HG03439 (cell line): ENCODE measurements at regions not wholly inside any gene's neighbourhood (a gene's known extent, or its start where the extent isn't known, plus 50 kb on each side); places are given as distances from the start of the nearest gene placed in this dataset.
"Not testable (repeated sequence)": the region's sequence is repeated elsewhere in the genome, so short reads cannot be mapped to it uniquely, and the experiment has no call there.

Experiments
- ATAC-seq: cut with Tn5 transposase; IDR thresholded peaks from one replicate; pipeline ENCODE4 v1.9.1; 2021; ENCODE audit warnings: mild to moderate bottlenecking, moderate library complexity; ENCODE audit not compliant: unreplicated experiment

- ATAC-seq = no peak
Measured at GRCh38 chr2:189231719-189232323, 52.3 kb upstream of the COL5A2 start.

DNA sequence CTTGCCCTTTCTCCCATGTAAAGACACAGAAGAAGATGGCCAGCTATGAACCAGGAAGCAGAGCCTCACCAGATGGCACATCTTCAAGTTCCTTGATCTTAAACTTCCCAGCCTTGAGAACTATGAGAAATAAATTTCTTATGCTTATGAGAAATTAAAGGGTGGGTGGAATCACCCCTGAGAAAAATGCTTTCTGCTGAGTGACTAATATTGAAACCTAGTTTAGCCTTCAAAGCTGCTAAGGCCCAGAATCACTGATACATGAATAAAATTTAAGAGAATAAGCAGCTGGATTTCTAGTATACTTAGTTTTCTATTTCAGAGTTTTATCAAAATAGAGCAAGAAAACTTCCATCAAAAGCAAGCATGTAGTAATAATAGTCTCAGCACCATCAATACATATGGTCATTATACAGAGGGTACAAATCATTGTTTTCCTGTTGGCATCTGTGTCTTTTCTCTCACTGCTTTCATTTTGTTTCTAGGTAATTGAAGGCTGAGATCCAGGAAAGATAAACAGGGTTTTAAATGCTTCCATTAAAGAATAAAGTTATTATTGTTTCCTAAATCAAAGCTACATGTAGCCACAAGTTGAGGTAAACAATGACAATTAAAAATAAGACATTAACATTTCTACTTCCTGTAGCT, 53.3 kb upstream of the COL5A2 start:
- ATAC-seq = peak; percentile 75

GRCh38 chr2:189233527-189233926, 54.0 kb upstream of the COL5A2 start:
- no peak for ATAC-seq

- no peak for ATAC-seq
Measured at GRCh38 chr2:189234991-189235390, 55.4 kb upstream of the COL5A2 start.

DNA sequence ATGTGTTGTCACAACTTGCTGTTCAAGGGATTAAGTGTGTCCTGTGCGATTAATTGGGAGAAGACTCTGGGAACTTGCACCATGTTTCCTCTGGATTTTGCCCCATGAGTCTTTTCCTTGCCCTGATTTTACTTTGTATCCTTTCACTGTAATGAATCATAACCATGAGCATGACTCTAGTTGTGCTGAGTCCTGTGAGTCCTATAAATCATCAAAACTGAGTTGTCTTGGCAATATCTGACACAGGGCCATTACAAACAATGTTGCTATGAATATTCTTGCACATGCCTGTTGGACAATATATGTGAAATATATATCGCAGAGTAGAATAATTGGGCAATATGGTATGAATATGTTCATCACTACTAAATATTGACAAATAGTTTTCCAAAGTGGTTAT, 56.5 kb upstream of the COL5A2 start:
- ATAC-seq = no peak

GRCh38 chr2:189238903-189239302, 59.3 kb upstream of the COL5A2 start:
- ATAC-seq = no peak

- ATAC-seq = not testable (repeated sequence)
Measured at GRCh38 chr2:189243843-189244242, 64.3 kb upstream of the COL5A2 start.

- no peak for ATAC-seq
Measured at GRCh38 chr2:189247276-189247675, 67.7 kb upstream of the COL5A2 start.

DNA sequence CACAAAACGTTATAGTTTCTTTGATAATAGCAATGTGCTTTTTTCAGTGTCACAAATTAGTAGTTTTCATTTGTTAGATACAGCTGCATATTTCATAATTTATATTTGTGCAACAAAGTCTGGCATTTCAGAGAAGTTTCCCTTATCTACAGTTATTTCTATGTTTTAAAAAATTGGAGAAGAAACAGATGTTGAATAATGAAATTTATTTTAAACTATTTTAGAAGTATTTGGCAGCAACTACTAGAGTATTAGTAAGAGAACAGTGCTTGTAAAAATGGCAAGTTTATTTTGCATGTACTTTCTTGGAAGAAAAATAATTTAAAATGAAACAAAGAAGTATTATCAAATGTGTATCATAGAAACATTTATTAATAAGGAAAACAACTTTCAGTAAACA, 68.6 kb upstream of the COL5A2 start:
- ATAC-seq = no peak

GRCh38 chr2:189249171-189249570, 69.6 kb upstream of the COL5A2 start:
- ATAC-seq = no peak

DNA sequence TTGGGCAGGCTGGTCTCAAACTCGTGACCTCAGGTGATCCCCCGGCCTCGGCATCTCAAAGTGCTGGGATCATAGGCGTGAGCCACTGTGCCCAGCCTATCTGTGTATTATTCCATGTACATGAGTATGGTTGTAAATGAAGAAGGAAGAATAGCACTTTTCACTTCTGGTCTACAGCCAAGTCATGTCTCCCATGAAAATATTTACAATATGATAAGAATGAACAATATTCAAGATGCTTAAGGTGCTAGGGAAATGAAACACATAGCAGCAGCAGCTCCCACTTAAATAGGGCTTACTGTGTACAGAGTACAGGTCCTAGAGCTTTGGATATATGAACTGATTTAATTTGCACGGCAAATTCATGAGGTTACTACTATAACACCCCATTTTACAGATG, 70.3 kb upstream of the COL5A2 start:
- ATAC-seq = no peak

GRCh38 chr2:189252991-189253675, 73.6 kb upstream of the COL5A2 start:
- ATAC-seq = no peak

- no peak for ATAC-seq
Measured at GRCh38 chr2:189253836-189254235, 74.3 kb upstream of the COL5A2 start.

DNA sequence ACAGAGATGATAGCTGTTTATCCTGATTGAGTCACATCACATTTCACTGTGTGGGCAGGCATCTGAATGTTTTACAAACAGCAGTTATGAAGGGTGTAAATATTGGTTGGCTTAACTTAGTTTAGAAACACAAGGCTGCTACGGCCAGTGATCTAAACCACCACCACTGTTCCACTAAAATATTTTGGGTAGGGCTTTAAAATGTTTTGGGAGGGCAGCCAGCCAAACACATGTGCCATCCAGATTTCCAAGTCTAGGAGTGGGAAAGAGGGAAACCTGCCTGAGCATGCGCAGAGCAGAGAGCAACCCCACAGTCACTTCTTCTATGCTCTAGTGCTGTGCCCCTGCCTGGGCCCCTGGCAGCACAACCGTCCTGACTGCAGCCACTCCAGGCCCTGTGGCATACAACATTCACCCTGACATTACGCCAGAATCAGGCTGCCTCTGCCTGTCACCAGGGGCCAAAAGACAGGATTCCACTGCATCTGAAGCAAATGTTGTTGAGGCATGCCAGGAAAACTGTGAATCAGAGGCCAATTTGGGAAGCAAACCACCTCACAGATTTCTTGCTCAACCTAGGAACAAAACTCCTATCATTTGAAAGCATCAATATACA, 74.8 kb upstream of the COL5A2 start:
- ATAC-seq = no peak

GRCh38 chr2:189255711-189256110, 76.2 kb upstream of the COL5A2 start:
- ATAC-seq = no peak

DNA sequence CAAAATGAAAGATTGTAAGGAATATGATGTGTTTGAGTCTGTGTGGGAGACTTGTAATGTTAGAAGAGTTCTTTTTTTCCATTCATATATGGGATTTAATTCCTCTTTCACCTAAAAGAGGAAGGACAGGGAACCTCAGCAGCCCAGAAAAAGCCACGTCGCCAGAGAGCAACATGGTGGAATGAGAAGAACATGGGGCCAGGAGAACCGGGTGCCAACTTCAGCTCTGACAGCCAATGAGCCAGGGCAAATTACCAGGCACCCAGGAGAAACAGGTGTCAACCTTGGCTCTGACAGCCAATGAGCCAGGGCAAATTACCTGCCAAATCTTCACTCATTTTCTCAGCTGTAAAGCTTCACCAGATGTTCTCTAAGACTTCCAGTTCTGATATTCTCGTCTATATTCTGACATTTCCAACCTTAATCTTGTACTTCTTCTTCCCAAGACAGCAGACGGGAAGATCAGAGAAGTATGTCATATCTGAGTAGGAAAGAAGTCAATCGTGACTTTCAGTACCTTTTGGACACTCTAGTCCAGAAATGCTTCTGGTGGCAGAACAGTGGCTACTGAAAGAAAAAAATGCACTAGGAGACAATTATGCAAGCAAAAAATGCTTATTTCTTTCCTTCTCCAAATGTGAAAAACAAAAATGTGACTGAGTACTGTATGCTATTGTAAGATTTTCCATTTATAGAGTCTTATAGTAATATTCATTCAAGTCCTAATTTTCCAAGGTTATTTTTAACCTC, 79.2 kb upstream of the COL5A2 start:
- no peak for ATAC-seq

GRCh38 chr2:189260361-189260814, 80.8 kb upstream of the COL5A2 start:
- ATAC-seq = no peak

- ATAC-seq = no peak
Measured at GRCh38 chr2:189261431-189261841, 81.9 kb upstream of the COL5A2 start.

GRCh38 chr2:189261916-189262315, 82.4 kb upstream of the COL5A2 start:
- no peak for ATAC-seq

GRCh38 chr2:189265696-189266320, 86.2 kb upstream of the COL5A2 start:
- ATAC-seq = no peak

- ATAC-seq = no peak
Measured at GRCh38 chr2:189267491-189267890, 87.9 kb upstream of the COL5A2 start.
